HG03558 (cell line): ENCODE measurements at regions not wholly inside any gene's neighbourhood (a gene's known extent, or its start where the extent isn't known, plus 50 kb on each side); places are given as distances from the start of the nearest gene placed in this dataset.

ENCODE experiments used
- ATAC-seq: cut with Tn5 transposase; IDR thresholded peaks from one replicate; pipeline ENCODE4 v1.9.1; 2021; ENCODE audit warnings: moderate number of reproducible peaks; ENCODE audit not compliant: unreplicated experiment; ENCODE audit errors: extremely low read depth

DNA sequence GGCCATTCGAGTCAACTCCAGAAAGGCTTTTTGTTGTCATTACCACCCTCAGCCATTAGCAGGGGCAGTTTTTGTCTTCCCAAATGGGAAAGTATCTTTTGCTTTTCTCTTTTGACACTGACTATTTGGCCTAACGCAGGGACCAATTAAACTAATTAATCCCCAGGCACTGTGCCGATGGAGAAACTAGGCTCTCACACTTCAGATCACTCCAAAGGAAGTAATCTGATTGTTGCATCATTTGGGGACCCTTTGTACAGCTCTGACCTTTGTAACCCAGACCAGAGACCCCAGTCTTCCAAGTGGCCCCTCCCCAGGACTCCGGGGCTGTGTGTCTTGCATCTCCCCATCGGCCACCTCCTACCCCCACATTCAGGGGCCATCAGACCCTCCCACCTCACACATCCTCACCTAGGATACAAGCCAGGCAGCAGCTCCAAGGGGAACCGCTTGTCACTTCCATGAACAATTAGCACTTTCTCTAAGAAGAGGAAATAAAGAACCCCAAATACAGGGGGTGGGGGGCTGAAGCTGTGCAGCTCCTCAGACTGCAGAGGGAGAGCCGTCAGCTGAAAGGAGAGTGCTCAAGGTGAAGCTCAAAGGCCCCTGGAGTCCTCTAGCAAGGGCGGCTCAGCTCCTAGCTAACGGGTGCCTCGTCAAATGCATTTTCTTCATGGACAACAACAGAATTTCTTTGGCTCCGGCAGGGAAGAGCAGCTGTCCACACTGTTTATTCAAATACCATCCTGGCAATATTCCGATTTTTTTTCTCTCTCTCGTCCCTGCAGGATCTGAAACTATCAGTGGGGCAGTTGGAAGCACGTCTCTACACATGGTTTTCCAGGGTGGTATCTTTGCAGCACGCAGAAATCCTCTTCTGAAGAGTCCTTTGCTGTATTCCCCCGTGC, 64.3 kb upstream of the DIO3 start:
- no peak for ATAC-seq

GRCh38 chr14:101497684-101498525, 63.4 kb upstream of the DIO3 start:
- ATAC-seq, result no peak

DNA sequence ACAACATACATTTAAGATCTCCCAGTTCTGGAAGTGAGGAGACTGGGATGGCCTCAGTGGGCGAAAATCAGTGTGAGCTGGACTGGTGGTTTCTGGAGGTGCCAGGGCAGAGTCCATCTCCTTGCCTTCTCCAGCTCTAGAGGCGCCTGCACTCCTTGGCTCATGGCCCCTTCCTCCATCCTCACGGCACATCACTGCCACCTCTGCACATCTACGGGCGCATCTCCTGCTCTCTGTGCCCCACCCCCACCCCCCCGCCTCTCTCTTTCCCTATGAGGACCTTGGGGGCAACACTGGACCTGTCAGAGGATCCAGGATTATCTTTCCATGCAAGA, 62.8 kb upstream of the DIO3 start:
- ATAC-seq, result no peak

DNA sequence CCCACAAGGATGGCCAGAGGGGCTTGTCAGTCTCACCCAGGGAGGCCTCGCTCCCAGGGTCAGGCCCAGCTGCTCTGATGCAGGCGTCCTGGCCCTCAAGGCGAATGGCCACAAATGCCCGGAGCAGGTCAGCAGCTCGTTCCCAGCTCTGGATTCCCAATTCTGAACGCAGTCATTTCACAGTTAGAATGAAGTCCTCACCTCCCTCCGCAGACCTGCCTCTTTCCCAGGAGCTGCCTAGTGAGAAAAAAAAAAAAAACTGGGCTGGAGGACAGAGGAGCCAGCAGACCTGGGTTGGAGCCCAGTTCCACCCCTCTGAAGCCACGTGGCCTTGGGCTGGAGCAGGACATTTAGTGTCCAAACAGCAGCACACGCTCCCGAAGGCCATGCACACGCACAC, 62.2 kb upstream of the DIO3 start:
- no peak for ATAC-seq

DNA sequence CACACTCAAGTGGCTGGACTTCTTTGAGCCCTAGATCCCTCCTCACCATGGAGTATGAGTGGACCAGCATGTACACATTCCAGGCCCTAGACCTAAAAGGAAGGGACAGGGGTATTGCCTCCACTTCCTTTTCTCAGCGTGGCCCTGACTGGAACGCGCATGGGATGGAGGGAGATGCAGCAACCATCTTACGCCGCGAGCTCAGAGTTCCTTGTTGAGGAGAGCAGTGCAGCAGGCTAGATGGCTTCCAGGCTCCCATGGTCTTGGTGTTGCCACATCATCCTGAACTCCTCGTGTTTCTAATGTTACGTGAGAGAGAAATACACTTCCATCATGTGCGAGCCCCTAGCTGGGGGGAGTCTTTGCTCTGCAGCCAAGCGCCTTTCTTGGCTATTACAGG, 61.8 kb upstream of the DIO3 start:
- ATAC-seq, result no peak

DNA sequence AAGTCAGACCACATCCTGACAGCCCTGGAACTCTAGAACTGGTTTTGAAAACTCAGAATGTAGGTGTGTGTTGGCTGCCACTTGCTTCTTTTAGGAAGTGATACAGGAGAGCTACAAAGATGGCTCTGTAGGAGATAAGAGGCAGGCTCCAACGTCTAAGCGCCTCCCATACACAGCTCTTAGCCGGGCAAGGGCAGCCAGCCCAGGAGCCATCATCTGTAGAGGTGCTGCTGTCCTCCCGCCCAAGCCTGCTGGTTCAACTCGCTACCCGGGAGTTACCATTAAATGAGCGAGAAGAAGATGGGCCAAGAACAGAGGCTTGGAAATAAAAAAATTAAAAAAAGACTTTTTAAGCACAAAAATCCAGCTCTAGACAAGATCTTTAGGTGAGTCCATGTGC, 61.2 kb upstream of the DIO3 start:
- no peak for ATAC-seq

DNA sequence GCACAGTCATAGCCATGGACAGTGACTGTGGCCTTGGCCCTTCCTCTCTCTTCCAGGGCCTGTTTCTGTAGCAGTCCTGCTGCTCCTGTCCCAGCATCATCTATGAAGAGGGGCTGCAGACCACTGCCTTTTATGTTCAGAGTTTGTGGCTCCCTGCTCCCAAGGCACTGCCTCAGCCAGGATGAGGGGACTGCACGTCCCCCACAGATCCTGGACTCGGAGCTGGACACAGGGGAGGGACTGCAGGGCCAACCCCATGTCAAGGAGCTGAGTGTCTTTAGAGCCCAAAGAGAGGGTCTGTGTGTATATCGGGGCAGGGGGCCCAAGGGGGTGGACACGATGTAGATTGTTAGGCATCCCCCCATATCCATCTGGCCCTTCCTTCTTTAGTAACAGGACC, 60.6 kb upstream of the DIO3 start:
- no peak for ATAC-seq

- no peak for ATAC-seq
These were observed 60.0 kb upstream of the DIO3 start for GRCh38 chr14:101501341-101501740.

GRCh38 chr14:101501858-101502615, 59.3 kb upstream of the DIO3 start:
- no peak for ATAC-seq

- no peak for ATAC-seq
These were observed 58.4 kb upstream of the DIO3 start for GRCh38 chr14:101502761-101503392.

DNA sequence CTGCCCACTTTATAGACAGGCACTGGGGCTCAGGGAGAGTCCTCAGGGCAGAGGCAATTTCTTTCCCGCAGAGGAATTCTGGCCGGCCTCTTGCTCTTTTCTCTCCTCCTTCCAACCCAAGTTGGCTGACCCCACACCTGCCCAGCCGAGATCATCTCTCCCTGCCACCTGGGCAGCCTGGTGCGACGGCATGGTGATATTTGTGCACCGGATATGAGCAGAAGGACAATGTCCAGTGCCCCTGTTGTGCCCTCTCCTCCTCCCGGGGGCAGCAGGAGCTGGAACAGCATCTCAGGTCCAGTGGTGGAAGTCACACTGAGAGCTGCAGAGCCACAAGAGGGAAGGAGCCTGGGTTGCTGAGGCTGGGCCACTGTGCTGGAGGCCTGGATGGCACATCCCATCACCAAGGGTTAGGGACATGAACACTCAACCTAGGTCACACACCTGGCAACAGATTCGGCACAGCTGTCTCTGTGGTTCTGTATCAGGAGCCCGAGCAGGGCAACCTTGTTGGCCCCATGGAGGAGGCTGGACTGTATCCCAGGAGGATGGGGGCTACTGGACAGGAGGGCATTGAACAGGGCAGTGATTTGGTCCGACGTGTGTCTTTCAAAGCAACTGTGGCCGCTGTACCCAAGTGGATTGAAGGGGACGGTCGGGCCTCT, 57.7 kb upstream of the DIO3 start:
- no peak for ATAC-seq

- no peak for ATAC-seq
These were observed 57.0 kb upstream of the DIO3 start for GRCh38 chr14:101504096-101504948.

DNA sequence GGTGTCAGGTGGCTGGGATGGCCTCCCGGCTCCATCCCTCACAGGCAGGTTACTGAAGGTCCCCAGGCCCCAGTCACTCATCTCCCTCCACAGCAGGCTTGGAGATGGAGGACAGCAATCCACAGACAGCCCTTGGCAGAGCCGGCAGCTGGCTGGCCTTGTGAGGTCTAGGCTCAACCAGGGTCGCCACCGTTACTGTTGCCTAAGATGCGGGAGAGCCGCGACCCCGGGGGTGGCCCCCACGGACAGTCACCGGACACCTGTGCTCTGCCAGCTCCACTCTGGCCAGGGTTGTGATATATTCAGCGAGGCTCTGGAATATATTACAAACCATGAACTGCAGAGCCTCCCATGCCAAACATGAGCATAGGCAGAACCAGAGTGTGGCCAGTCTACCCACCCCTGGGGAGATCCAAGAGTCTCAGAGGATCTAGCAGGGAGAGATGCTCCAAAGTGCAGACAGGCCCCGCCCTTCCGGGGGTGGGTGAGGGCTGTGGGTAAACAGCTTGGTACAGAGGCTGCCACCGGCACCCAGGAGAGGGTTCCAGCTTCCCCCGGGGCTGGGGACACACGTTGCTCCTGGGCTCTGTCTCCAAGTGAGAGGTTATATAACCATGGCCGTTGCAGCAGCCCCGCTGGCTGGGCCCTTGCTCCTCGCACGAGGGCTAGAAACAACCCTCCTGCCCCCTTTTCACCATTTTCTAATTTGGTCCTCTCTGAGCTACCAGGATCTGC, 55.9 kb upstream of the DIO3 start:
- no peak for ATAC-seq

GRCh38 chr14:101506211-101506925, 54.9 kb upstream of the DIO3 start:
- ATAC-seq, result no peak

- ATAC-seq, result no peak
These were observed 54.1 kb upstream of the DIO3 start for GRCh38 chr14:101506926-101507835.

DNA sequence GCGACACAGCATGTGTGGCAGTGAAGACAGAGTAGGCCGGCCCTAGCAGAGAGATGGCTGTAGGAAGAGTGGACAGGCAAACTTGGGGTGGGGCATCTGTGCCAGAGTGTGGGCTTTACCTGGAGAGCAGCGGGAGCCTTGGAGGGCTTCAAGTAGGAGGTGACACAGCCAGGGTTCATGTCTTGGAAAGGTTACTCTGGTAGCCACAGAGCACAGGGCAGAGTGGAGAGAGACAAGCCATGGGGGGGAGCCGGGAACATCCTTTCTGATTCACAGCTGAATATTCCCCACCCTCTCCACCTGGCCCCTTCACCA, 53.5 kb upstream of the DIO3 start:
- no peak for ATAC-seq
